ENCODE measurements at regions not wholly inside any gene's neighbourhood (a gene's known extent, or its start where the extent isn't known, plus 50 kb on each side); places are given as distances from the start of the nearest gene placed in this dataset.

GRCh38 chr1:36743286-36744005 is 260.7 kb upstream of the CSF3R start:
- no peak for DNase-seq (ENCODE audit: low read depth in 2 of 2)

GRCh38 chr1:36741066-36741465 is 258.4 kb upstream of the CSF3R start:
- no peak for DNase-seq (ENCODE audit: low read depth in 2 of 2)

GRCh38 chr1:36740446-36740845 is 257.7 kb upstream of the CSF3R start:
- no peak for DNase-seq (ENCODE audit: low read depth in 2 of 2)

DNA sequence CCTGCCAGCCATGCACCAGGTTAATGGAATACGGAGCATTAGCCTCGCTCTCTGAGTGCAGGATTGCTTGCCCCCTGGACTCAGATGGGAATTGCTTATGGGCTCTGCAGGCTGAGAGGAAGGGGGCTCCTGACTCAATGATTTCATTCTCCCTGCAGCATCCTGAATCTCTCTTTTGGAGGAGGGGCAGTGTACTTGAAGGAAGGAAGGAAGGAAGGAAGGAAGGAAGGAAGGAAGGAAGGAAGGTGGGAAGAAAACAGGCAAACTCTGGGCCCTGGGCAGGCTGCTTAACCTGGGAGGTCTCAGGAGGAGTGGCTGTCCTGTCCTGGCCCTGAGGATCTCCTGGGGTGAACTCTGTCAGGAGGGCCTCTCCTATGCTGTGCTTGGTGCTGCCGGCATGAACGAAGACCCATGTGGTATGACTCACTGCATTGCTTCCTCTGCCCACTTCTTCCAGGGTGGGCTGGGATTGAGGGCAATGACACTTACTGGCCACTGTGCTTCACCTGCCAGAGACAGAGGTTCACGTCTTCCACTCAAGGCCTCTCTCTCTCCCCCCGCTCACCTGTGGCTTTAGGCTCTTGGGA is 257.1 kb upstream of the CSF3R start:
- no peak for DNase-seq (ENCODE audit: low read depth in 2 of 2)

DNA sequence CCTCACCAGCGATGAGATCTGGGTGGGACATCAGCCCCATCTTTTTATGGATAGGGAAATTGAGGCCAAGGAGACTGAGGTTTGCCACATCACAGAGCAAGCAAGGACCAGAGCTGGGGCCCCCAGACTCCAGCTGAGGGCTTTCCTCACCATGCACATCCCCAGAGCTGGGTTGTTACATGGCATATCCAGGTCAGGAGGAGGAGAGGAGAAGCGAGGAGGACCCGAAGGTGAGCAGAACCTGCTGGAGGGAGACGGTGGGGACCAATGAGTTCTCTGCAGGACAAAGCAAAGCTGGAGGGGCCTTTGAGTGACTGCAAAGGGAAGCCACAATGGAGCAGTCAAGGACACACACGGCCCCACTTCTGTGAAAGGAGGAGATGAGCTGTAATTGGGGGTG is 255.5 kb upstream of the CSF3R start:
- DNase-seq (ENCODE audit: low read depth in 2 of 2): no peak

DNA sequence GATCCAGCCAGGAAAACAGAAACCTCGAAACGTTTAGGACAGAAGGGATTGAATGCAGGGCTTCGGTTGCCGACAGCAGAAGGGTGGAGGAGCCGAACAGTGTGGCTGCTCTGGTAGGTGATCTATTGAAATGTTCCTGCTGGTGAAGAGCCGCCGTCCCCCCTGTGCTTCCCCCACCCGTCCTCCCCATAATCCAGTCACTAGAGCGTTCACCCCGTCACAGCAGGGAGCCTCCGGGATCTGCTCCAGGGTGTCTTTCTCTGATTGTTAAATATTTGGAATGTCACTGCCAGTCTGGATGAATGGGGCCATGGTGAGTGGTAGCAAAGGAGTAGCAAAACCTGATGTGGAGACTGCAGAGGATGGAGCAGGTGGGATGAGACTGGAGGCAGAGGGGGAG is 255.1 kb upstream of the CSF3R start:
- DNase-seq (ENCODE audit: low read depth in 2 of 2): no peak

GRCh38 chr1:36737038-36737555 is 254.4 kb upstream of the CSF3R start:
- no peak for DNase-seq (ENCODE audit: low read depth in 2 of 2)

DNA sequence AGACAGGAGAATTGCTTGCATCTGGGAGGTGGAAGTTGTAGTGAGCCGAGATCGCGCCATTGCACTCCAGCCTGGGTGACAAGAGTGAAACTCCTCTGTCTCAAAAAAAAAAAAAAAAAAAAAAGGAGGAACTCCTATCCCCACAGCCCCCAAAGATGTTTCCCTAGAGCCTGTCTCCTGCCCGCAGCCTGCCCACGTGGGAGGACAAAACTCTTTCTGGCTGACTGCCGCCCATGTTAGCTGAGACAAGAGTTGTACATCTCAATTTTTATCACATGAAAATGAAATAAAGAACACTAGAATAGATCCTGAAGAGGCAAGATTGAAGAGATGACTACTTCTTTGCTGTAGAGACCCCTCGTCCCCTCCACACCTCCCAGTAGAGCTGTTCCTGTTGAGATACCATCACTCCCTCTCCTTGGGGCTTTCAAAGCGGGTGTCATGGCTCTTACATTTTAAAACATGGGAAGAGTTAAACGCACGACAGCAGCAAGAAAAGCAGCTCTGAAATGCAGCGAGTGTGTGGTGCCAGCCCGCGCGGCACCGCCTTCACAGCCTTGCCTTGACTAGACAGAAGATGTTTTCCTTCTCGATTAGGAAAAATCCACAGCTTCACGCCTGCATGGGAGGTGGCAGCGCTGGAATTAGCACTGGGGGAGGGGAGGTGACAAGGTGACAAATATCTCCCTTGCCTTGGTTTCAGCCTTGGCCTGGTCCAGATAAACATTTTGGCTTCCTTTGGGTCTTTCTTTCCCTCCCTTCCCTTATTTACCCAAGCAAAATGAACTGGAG is 253.4 kb upstream of the CSF3R start:
- DNase-seq (ENCODE audit: low read depth in 2 of 2): no peak

DNA sequence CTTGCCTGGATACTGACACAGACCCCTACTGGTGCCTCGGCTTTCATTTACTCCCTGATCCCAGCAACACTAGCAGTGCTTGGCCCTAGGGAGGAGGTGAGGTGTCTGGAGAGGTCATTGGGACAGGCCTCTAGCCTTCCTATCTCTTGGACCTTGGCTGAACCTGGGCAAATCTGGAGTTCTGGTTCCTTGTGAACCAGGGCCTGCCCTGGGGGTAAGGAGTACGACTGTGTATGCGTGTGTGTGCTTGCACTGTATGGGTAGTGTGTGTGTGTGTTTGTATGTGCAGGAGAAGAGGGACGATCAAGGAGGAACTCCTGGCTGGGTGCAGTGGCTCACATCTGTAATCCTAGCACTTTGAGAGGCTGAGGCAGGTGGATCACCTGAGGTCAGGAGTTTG is 252.7 kb upstream of the CSF3R start:
- no peak for DNase-seq (ENCODE audit: low read depth in 2 of 2)

GRCh38 chr1:36734356-36734755 is 251.6 kb upstream of the CSF3R start:
- no peak for DNase-seq (ENCODE audit: low read depth in 2 of 2)

GRCh38 chr1:36733748-36734147 is 251.0 kb upstream of the CSF3R start:
- no peak for DNase-seq (ENCODE audit: low read depth in 2 of 2)

DNA sequence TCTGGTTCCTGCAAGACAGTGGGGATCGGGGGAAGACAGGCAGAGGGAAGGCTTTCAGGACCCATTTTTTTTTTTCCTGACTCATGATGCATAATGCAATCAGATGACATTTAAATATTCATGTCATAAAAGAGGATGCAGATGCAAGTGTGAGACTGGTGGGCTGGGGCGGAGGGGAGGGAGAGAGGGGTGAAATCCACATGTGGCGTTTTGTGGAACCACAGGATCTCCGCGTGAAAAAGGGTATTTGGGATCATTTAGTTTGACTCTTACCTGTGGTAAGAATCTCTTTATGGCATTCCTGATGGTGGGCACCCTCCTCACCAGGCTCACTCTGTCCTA is 249.3 kb upstream of the CSF3R start:
- DNase-seq (ENCODE audit: low read depth in 2 of 2): no peak

DNA sequence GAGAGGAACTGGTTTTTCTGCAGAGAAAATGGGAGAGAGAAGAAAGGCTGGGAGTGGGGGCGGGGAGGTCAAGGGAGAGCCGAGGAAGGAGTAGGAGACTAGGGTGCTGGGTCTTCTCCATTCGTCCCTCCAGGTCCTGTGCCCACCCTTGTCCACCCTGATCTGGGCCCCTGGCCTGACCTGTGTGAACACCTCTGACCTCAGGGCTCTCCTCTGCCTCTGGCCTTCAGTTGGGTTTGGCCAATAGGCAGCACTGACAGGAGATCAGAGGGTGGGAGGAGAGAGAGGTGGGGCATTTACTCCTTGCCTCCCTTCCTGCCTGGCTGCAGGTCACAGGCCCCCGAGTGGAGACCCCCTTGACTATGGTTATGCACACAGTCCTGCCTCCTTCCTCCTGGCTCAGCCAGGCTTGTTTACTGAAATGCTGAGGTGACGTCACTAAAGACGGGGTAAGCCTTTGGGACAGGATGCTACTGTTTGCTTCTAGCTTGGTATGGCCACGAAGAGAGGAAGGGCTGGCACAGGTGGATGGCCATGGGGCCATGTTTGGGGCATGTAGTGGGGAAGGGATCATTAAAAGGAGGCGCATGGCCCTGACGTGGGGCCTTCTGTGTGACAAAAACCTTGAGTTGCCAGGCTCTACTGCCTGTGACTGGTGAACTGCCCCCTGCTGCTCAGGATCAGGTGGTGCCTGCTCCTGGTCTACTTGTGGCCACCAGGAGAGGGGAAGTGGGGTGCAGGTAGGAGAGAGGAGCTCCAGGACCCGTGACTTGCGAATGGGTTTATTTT is 248.7 kb upstream of the CSF3R start:
- DNase-seq (ENCODE audit: low read depth in 2 of 2): no peak

GRCh38 chr1:36730599-36730998 is 247.9 kb upstream of the CSF3R start:
- DNase-seq (ENCODE audit: low read depth in 2 of 2): no peak

DNA sequence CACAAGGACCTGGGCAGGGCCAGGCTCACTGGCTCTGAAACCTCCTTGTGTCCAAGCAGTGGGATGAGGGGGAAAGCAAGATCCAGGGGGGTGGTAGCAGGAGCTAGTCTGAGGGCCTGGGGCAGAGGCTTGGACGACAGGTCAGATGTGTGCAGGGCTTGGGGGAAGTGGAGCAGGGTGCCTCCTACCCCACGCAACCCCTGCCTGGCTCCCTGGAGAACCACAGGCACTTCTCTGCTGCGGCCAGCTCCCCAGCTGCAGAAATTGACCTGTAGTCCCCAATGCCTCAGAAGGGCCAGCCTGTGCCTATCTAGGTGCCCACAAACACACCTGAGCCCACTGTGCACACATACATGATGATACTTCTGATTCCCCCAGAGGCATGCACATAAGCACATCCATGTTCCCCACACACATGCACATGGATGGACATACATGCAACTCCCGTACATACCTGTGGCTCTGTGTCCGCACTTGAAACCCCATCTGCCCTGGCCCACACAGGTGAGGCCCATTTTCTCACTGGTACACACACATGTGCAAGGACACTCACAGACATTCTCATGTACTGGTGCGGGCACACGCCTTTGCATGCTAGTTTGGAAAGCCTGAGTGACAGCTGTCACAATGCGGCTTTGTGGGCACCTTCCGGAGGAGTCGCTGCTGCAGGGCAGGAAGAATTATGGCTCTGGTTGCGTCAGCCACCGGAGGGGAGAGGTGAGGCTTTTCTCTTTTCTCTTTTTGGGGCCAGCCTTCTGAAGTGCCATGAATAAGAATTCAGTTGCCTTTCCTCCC is 247.2 kb upstream of the CSF3R start:
- DNase-seq (ENCODE audit: low read depth in 2 of 2): no peak

DNA sequence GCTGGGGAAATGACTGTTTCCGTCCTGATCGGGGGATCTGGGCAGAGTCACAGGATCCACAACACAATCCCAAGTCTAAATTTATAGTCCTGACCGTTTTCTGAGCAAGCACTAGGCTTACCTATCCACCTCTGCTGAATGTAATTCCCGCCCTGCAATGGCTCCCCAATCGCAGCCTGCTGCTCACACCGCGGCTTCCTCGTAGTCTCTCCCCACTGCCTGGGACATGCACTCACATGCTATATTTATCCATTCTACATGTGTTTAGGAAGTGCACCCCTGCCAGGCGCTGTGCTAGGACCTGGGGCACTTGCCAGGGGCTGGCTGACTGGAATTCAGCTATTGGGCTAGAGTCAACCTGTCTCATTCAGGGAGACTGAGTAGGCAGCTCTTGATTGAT is 246.6 kb upstream of the CSF3R start:
- DNase-seq (ENCODE audit: low read depth in 2 of 2): no peak

GRCh38 chr1:36728846-36729245 is 246.1 kb upstream of the CSF3R start:
- no peak for DNase-seq (ENCODE audit: low read depth in 2 of 2)

GRCh38 chr1:36728051-36728450 is 245.3 kb upstream of the CSF3R start:
- DNase-seq (ENCODE audit: low read depth in 2 of 2): no peak

GRCh38 chr1:36725151-36725550 is 242.4 kb upstream of the CSF3R start:
- no peak for DNase-seq (ENCODE audit: low read depth in 2 of 2)

DNA sequence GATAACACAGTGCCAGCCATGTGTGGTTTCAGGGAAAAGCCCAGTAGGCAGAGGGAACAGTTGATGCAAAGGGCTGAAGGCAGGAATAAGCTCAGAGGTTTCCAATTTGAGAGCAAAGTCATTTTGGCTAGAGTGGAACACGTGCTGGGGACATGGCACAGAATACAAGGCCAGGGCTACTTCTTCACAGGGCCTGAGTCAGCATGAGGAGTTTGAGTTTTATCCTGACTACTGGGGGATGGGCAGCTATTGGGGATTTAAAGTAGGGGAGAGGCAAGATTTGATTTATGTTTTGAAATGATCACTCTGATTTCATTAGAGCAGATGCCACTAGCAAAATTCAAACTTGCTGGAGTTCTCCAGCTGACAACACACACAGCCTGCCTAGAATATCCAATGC is 241.1 kb upstream of the CSF3R start:
- DNase-seq (ENCODE audit: low read depth in 2 of 2): no peak

- DNase-seq (ENCODE audit: low read depth in 2 of 2): no peak
Observed at GRCh38 chr1:36722871-36723270, 240.2 kb upstream of the CSF3R start.
